GM12878 (cell line): ENCODE measurements at regions not wholly inside any gene's neighbourhood (a gene's known extent, or its start where the extent isn't known, plus 50 kb on each side); places are given as distances from the start of the nearest gene placed in this dataset.
A peak's percentile ranks its signal among the peaks of the same experiment; 100 is the strongest.

Experiments
- ATAC-seq: fragments of 200-7000 bp; cut with Tn5 transposase; 3 replicates; pipeline ENCODE4 v1.9.1; 2020; ENCODE audit warnings: mild to moderate bottlenecking, moderate library complexity
- BruUV-seq: library from RNA; stranded (reverse); fragments of 400-500 nt; replicated peaks from 2 replicates; lab custom pipeline; 2021; lab: Mats Ljungman, UMichigan
- CTCF ChIA-PET: fragments of 300-600 bp; sonication (Branson Sonifier 250); formaldehyde crosslinking; extraction: SDS; loops from one replicate; lab custom pipeline; 2021; ENCODE audit warnings: inconsistent platforms; lab: Yijun Ruan, JAX
- POLR2A ChIA-PET: fragments of 350-600 bp; formaldehyde crosslinking; extraction: SDS; loops from one replicate; lab custom pipeline; 2021; ENCODE audit warnings: inconsistent platforms; lab: Charles Lee
- RAD21 ChIA-PET: fragments of 300-600 bp; sonication (Branson Sonifier 250); formaldehyde crosslinking; loops from one replicate; lab custom pipeline; 2023; ENCODE audit warnings: antibody characterized with exemption; ENCODE audit not compliant: unreplicated experiment; lab: Charles Lee
- SMC1A ChIA-PET: fragments of 300-600 bp; sonication (Branson Sonifier 250); formaldehyde crosslinking; loops from one replicate; lab custom pipeline; 2023; ENCODE audit not compliant: unreplicated experiment, uncharacterized antibody; lab: Charles Lee
- DNase-seq: peaks from one replicate; pipeline ENCODE4 v3.0.0-alpha.2; 2011; ENCODE audit warnings: low read depth, low spot score
- FAIRE-seq: peaks from 3 replicates; lab custom pipeline; 2011; peaks lifted over from hg19 to GRCh38; lab: Jason Lieb, UNC
- H2AFZ ChIP-seq: 2 replicates; pipeline ENCODE4 v1.6.0; 2011; ENCODE audit warnings: low read depth, low read length, control low read depth; ENCODE audit not compliant: control insufficient read depth
- H3K27ac ChIP-seq: 2 replicates; pipeline ENCODE4 v1.5.1; 2011; ENCODE audit warnings: control low read depth; ENCODE audit not compliant: control insufficient read depth, insufficient read depth
- H3K27me3 ChIP-seq, 2 experiments: replicated peaks in 1 of 2; 2 replicates each; pipeline versions ENCODE4 v1.6.0 to v1.6.1; 2011; ENCODE audit warnings: low read length in 1 of 2; ENCODE audit not compliant: control insufficient read depth in 2 of 2, insufficient read depth in 2 of 2
- H3K36me3 ChIP-seq, 2 experiments: 2 replicates each; pipeline ENCODE4 v1.5.1; 2011; ENCODE audit warnings: low read length in 1 of 2; ENCODE audit not compliant: control insufficient read depth in 2 of 2, insufficient read depth in 2 of 2
- H3K4me1 ChIP-seq: 2 replicates; pipeline ENCODE4 v1.6.1; 2011; ENCODE audit warnings: mild to moderate bottlenecking, low read length, moderate library complexity, mixed read lengths; ENCODE audit not compliant: control insufficient read depth, insufficient read depth
- H3K4me2 ChIP-seq: 2 replicates; pipeline ENCODE4 v1.6.0; 2011; ENCODE audit warnings: control low read depth; ENCODE audit not compliant: control insufficient read depth, insufficient read depth
- H3K4me3 ChIP-seq: fragments of 200-600 bp; sonication (generic); 2 replicates; pipeline ENCODE4 v1.5.1; 2016
- H3K79me2 ChIP-seq: 2 replicates; pipeline ENCODE4 v1.6.0; 2011; ENCODE audit warnings: low read length; ENCODE audit not compliant: control insufficient read depth, insufficient read depth
- H3K9ac ChIP-seq: 2 replicates; pipeline ENCODE4 v1.8.0; 2011; ENCODE audit warnings: low read length, control low read depth, mixed read lengths; ENCODE audit not compliant: control insufficient read depth, insufficient read depth
- H3K9me3 ChIP-seq: replicated peaks from 3 replicates; pipeline ENCODE4 v1.5.1; 2011; ENCODE audit warnings: mild to moderate bottlenecking, low read length; ENCODE audit not compliant: control insufficient read depth, insufficient read depth
- H4K20me1 ChIP-seq: 2 replicates; pipeline ENCODE4 v1.6.0; 2011; ENCODE audit not compliant: control insufficient read depth, insufficient read depth
- ATF3 ChIP-seq: IDR thresholded peaks from 2 replicates; pipeline ENCODE4 v1.6.1; 2011; ENCODE audit warnings: low read depth, mild to moderate bottlenecking, low read length, moderate library complexity, borderline replicate concordance; ENCODE audit errors: extremely low read depth
- BCL11A ChIP-seq: IDR thresholded peaks from 2 replicates; pipeline ENCODE4 v1.6.1; 2011; ENCODE audit warnings: low read depth, low read length
- HDAC6 ChIP-seq: fragments of 200-600 bp; sonication (generic); IDR thresholded peaks from one replicate; pipeline ENCODE4 v1.8.0; 2017; ENCODE audit warnings: antibody characterized with exemption; ENCODE audit not compliant: unreplicated experiment
- NR2C1 ChIP-seq: fragments of 450-650 bp; IDR thresholded peaks from 2 replicates; pipeline ENCODE4 v1.6.1; 2017; ENCODE audit warnings: antibody characterized with exemption, mild to moderate bottlenecking, moderate library complexity
- PAX5 ChIP-seq: IDR thresholded peaks from 2 replicates; pipeline ENCODE4 v1.6.1; 2011; ENCODE audit warnings: low read depth, low read length, borderline replicate concordance
- SMARCA5 ChIP-seq: fragments of 450-650 bp; IDR thresholded peaks from 2 replicates; pipeline ENCODE4 v1.6.1; 2017; ENCODE audit warnings: mild to moderate bottlenecking
- SUPT20H ChIP-seq: IDR thresholded peaks from 2 replicates; pipeline ENCODE4 v1.6.1; 2011; ENCODE audit warnings: low read depth, mild to moderate bottlenecking, low read length, moderate library complexity, borderline replicate concordance; ENCODE audit not compliant: control insufficient read depth
- ZBED1 ChIP-seq: IDR thresholded peaks from 2 replicates; pipeline ENCODE4 v1.6.1; 2016; ENCODE audit warnings: borderline replicate concordance
- ZBTB40 ChIP-seq: fragments of 450-650 bp; IDR thresholded peaks from 2 replicates; pipeline ENCODE4 v1.6.1; 2016; ENCODE audit warnings: mild to moderate bottlenecking, moderate library complexity, borderline replicate concordance
- WGBS: methylation state at CpG from one replicate; pipeline ENCODE4 v1.1.6; 2016; ENCODE audit warnings: low lambda C conversion rate; ENCODE audit not compliant: insufficient replicate concordance, insufficient coverage; ENCODE audit errors: missing lambda C conversion rate; 5-methylcytosine and 5-hydroxymethylcytosine counted together
- in situ Hi-C: fragments of 300-500 bp; cut with MboI; formaldehyde crosslinking; loops from 9 replicates; pipeline ENCODE4 v1.14.3; 2018; ENCODE audit warnings: mixed read lengths
- intact Hi-C: fragments of 100-400 bp; cut with micrococcal nuclease; formaldehyde crosslinking; loops from one replicate; pipeline ENCODE4 v1.14.2; 2022; ENCODE audit not compliant: unreplicated experiment

DNA sequence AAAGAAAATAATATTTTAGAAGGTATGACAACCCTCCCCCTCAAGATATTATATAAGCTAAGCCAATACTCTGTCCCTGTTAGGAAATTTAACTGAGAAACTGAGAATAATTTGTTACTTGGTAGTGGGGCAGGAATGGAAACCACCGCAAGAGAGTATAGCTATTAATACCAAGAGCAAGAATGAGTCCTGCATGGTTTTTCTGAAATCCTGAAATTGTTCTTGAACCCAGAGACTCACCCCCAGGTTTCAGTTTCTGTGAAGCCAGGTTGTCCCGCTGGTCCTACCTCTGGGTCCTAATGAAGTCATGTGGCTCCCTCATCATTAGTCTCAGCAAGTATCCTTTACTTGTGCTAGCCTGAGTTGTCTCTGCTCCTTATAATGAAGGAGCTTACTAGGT is 671.0 kb upstream of the ACVR2A start (continued):
- TF ChIP-seq ZBTB40: no peak
- TF ChIP-seq SMARCA5: no peak
- no peak for TF ChIP-seq PAX5
- peak; percentile 58; the same call in 1 of the 2 replicates for TF ChIP-seq ZBED1
- no peak for TF ChIP-seq SUPT20H

- in situ Hi-C loops (no loop called here), intact Hi-C loops (no loop called here)
- Histone ChIP-seq H3K27me3 (no peaks in the 10 kb centered on the region), H3K36me3 (no peaks in the 10 kb centered on the region), H2AFZ (no peak overlapping the region), H3K9me3 (no peaks in the 10 kb centered on the region; the same call in 1 of the 3 replicates), H4K20me1 (no peaks in the 10 kb centered on the region), H3K4me1 (no peaks in the 10 kb centered on the region), H3K4me3 (no peak overlapping the region), H3K27ac (no peak overlapping the region), H3K9ac (no peak overlapping the region), H3K79me2 (no peaks in the 10 kb centered on the region), H3K4me2 (no peak overlapping the region)
- ChIA-PET RAD21 (interaction anchor here (2.1 to 2.2 kb wide), 2 partner anchors 9 to 89 kb away, joined by 4 to 10 read pairs; no protein-coding TSS in a partner anchor), CTCF (interaction anchor here (1.4 kb wide), 2 partner anchors 9 to 90 kb away, joined by 3 to 8 read pairs; no protein-coding TSS in a partner anchor), SMC1A (interaction anchor here (1.0 to 5.5 kb wide), 4 partner anchors 9 to 59 kb away, joined by 3 to 21 read pairs (median 4); no protein-coding TSS in a partner anchor), POLR2A (interaction anchor here (1.8 kb wide), 1 partner anchor 9 kb away, joined by 6 read pairs; no protein-coding TSS in a partner anchor)
- DNase-seq (no peak), ATAC-seq (no peak; the same call in 2 of the 3 replicates), FAIRE-seq (no peak)
- TF ChIP-seq BCL11A: no peak
- TF ChIP-seq NR2C1: no peak
- TF ChIP-seq ATF3: no peak
- no peak for TF ChIP-seq HDAC6
- BruUV-seq: no TSS peak
- 63% methylated on average over 1 of the region's 1 CpG for WGBS
Observed at GRCh38 chr2:147173189-147173581, 671.6 kb upstream of the ACVR2A start.
